ENCODE measurements at regions not wholly inside any gene's neighbourhood (a gene's known extent, or its start where the extent isn't known, plus 50 kb on each side); places are given as distances from the start of the nearest gene placed in this dataset.

DNA sequence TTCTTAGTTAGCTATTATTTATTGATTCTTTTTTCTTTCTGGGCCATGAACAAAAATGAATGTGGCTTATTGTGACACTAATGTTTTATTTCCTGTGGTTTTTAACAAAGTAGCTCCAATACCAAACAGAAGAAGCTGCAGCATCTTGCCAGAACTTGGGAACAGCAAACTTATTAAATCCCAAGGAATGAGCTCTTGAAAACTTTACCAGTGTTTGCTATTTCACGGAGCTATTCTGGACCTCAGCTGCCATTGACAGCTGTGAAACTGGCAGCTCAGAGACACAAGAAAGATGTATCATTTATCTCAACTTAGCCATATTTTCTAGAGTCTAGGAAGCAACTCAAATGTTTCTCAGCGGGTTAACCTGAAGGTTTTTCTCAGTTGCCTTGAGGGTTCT is 91.0 kb upstream of the NEUROD1 start:
- no peak for DNase-seq

DNA sequence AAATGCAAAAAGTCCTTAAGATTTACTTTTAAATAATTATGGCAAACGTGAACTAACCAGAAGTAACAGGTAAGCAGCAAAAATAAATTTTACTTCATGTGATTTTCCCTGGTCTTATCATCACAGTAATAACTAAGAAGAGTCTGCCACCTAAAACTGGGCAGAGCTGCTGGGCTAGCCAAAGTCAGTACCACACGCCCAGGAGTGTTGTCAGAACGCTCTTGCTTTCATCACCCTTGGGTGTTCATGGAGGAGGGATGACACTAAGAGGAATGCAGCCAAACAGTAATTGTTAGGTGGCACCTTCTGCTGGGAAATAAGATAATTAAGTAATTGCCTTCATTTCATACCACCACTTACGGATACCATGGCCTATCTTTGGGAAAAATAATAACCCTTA is 92.0 kb upstream of the NEUROD1 start:
- DNase-seq: no peak

- no peak for DNase-seq
Measured at GRCh38 chr2:181772777-181773176, 92.5 kb upstream of the NEUROD1 start.

DNA sequence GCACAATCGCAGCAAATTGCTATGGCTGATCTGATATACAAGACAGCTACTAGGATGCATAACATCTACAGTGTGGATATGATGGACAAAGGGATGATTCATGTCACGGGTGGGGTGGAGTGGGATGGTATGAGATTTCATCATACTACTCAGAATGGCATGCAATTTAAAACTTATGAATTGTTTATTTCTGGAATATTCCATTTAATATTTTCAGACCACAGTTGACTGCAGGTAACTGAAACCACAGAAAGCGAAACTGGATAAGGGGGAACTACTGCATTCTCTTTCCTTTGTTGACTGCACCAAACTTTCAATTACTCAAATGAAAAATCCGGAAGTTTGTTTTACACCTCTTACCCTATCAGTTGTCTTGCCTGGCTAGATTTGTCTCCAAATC is 94.4 kb upstream of the NEUROD1 start:
- no peak for DNase-seq

GRCh38 chr2:181776336-181776735 is 96.0 kb upstream of the NEUROD1 start:
- no peak for DNase-seq

DNA sequence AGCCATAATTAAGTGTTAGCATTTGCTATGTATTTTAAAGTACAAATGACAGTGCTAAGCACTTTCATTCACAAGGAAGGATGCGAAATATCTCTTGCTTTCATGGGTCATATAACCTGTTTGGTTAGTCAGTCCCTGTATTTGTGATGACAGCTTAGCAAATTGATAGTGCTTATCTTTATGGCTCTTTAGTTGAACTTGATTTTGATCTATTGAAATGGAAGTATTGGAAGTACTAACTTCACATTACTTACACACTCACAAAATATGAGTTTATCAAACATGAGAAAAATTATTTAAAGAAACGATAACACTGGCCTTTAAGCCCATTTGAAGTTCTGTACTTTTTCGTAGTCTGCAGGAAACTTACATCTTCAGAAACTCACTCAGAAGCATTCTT is 97.4 kb upstream of the NEUROD1 start:
- no peak for DNase-seq

GRCh38 chr2:181778621-181779201 is 98.4 kb upstream of the NEUROD1 start:
- DNase-seq: no peak

DNA sequence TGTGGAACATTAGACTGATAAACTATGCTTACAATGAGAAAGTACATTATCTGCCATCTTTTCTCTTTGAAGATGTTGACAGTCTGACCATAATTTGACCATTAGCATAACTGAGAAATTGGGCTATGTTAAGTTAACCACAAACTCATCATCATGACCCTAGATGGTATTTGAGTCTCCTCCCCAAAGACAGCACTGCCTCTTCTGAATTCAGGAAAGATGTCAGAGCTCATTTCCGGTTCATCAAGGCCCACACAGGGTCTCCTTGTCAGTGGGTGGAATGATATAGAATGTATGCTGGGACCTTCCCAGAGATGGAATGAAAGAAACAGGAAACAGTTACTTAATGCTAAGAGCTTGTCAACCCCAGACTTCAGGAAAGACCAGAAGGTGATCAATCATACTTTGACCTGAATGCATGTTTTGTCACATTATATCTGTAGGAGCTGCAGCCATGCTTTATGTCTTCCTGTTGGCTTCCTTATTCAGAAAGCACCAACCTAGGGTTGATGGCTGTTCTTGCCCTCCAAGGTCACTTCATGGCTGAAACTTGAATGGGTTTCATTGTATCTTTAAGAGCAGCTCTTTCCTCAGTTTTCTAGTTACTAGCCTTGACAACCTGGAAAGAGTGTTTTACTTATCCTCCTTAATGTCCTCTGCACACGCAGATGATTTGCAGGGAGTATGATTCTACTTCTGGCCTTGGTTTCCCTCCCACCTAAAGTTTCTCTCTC is 99.1 kb upstream of the NEUROD1 start:
- peak in 1 of 2 donors; percentile 52 for DNase-seq

GRCh38 chr2:181780047-181780651 is 99.8 kb upstream of the NEUROD1 start:
- DNase-seq: no peak

DNA sequence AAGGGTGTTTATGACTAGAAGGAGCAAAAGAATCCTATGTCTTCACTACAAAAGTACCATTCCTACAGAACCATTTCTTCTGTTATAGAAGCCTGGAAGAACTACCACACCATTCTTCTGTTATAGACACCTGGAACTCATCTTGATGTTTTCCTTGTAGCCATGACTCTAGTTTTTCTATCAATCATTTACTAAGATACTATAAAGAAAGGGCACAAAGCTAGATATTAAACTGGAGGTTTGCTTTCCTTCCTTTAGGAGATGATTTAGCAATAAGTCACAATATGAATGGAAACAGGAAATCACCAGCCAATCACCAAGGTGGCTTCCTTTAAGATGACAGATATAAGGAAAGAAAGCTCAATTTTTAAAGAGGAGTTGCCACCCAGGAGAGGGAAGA is 100.3 kb upstream of the NEUROD1 start:
- no peak for DNase-seq

DNA sequence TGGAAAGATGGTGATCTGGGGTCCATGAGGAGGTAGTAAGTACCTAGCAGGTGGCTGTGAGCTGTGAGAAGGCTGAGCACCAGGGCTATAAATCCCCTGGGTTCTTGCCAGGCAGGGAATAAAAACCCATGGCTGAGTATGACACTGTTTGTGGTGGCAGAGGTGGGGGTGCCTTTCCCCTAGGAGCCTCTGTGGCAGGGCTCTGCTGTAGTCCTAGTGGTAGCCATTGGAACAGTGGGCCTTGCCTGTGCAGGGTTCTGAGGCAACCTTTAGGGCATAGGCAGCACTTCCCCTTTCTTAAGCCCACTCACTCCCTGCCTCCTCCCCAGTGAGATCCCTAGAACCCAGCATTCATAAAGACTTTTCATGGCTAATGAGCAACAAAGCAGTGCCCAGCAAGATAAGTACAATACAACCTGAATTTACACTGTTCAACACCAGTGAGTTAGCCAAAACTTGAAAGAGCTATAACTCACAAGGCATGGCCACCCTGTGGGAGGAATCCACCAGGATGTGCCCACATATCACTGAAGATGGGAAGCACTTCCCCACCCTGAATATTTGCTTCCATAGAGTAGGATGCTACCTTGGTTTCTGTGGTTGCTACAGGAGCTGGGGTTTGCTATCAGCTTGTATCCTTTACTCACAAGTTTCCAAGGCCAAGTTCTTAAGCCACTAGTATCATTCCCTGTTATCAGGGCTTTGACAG is 100.9 kb upstream of the NEUROD1 start:
- peak in 1 of 2 donors; percentile 79 for DNase-seq

DNA sequence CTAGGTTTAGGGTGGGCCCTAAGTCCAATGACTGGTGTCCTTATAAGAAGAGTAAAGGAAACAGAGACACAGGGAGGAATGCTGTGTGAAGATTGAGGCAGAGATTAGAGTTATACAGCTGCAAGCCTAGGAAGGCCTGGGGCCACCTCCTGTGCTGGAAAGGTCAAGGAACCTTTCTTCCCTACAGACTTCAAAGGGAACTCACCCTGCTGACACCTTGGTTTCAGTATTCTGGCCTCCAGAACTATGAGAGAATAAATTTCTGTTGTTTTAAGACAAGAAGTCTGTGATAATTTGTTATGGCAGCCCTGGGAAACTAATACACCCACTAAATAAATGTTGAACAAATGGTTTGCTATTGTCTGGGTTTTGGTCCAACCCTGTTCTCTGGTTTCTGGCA is 102.3 kb upstream of the NEUROD1 start:
- no peak for DNase-seq

DNA sequence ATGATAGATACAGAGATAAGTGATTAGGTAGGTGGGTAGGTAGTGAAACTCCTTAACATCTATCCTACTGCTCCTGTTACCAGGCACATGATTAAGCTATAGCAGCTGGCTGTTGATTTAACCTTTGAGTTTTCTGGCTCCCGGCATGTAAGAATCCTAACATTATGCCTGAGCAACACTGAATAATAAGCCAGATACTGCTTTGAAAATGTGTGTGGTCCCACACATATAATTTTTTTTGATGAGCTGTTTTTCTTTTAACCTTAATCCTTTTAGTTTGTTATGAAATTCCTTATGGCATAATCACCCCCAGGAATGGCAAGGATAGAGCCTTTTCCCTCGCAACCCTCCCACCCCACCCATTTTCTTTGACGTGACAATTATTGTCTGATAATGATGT is 104.2 kb upstream of the NEUROD1 start:
- no peak for DNase-seq

DNA sequence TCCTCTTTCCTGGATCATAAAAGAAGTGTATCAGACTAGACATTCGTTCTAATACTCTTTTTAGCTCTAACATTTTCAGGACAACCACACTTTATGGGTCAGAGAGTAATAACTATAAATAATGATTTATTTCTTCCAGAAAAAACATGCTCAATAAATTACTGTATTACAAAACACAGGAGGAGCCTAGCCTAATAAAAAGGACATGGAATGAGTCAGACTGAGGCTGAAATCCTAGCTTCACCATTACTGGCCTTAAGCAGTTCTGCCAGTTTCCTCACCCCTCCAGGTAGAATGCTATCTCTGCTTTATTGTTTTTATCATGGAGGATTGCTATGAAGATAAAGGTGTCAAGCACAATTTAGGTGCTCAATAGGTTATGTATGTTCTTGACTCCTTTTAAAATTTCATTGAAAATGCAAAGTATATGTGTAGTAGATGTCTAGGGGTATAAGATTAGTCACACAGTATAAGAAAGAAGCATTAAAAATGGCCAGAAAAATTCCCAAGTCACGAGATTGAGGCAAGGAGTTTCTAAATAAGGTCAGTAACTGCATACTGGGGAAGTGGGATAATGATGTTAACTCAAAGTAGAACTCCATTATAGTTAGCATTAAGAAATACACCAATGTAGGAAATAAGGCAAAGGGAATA is 105.5 kb upstream of the NEUROD1 start:
- DNase-seq: no peak

DNA sequence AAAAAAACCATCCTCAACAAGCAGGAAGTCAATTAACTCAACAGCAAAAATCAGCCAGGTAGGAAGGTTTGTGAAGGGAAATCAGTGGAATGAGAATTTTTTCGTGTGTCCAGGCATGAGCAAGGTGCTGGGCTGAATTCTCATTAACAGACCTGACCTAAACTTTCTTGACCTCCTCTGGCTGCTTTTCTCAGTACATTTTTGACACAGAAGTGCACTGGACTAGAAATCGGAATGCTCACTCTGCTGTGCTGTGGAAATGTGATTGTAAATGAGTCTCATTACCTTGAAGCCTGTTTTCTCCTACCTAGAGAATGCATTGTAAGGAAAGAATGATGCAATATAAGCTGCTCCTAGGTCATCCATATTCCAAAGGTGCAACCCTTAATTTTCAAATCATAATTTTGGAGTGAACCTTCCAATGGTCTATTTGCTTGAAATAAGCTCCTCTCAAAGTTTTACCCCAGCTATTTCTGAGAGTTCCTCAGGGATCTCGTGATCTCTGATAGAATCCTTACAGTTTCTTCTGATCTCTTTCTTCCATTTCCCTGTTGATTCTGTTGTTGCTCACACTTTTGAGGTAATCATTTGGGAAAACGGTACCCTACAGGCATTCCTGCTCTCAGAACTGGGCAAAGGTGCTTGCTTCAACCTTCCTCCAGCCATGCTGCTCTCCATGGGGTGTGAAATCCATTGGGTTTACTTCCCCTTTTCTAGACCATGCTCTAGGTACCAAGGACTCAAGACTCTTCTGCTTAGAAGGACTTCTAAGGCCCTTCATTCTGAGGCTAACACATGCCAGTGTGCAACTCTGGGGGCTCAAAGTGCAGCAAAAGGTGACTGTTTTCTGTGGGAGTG is 104.9 kb upstream of the ITPRID2 start:
- no peak for DNase-seq

GRCh38 chr2:181787310-181788048 is 104.1 kb upstream of the ITPRID2 start:
- peak in 1 of 2 donors; percentile 93 for DNase-seq

GRCh38 chr2:181788897-181789555 is 102.5 kb upstream of the ITPRID2 start:
- peak in 1 of 2 donors; percentile 15 for DNase-seq

DNA sequence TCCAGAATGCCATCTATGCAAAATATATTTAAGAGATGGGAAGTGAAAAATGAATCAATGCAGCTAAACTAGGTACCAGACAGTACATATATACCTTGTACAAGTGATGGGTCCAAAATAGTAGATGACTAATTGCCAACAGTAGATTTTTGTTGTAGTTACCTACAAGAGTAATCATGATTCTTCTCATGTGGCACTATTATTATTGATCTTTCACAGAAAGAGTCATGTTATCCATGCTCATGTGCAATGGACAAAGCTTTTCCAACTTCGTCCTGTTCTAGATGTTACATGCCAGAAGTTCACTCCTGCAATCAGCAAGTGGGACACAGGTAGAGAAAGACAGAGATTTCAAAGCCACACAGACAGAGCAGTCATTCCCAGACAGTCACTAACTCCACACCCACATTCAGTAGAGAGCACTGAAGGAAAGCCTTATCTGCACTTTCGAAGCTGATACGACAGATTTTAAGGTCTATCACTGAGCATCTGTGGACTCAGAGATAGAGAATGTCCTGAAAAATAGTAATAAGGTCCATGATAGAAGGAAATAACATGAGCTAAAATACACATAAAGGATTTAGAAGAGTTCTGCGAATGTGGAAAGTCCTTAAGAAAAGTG is 101.6 kb upstream of the ITPRID2 start:
- DNase-seq: no peak

DNA sequence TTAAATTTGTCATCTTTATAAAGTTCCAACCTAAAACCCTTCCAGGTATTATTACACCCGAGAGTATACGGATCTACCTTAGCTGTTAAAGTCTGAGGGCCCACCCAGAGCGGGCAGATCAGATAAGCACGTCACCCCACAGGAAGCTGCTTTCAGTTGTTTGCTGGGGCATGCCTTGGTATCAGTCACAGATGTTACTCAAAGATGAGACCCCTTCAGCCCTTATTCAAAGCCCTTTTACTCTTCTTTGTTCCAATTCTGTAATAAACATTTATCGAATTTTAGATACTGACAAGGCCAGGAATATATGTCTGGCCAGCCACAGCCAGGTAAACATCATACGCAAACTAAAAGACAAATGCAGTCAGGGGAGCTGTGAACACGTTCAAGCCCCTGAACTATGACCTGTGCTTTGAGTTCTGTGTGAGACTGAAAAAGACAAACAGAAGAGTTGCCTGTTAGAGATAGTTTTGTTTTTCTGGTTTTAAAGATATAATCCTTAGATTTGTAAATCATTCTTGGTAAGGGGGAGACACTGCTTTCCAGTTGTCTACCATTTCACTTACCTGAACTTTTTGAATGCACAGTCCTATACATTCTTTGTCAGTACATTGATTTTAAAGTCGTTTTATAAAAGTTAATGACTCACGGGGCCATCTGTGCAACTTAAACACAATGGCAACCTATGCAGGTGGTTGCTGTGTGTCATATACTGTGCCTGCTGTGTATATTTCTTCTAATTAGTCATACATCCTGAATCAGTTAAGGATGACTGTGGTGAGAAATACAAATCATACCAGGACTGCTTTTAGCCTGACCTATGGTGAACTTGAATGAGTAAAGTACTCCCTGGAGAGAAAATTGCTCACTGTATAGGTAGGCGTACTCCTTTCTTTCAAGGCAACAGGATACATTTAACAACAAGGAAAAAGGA is 100.5 kb upstream of the ITPRID2 start:
- peak in 1 of 2 donors; percentile 89 for DNase-seq

Data from bone marrow (tissue), 2 donors.